Tibial nerve (tissue), 4 donors: ENCODE measurements at regions not wholly inside any gene's neighbourhood (a gene's known extent, or its start where the extent isn't known, plus 50 kb on each side); places are given as distances from the start of the nearest gene placed in this dataset.

ENCODE experiments used
- CTCF ChIP-seq, 5 experiments: fragments of 200-600 bp in 3 of 5; fragments of 450-650 bp in 2 of 5; sonication (generic) in 3 of 5; IDR thresholded peaks; one replicate each; pipeline ENCODE4 v1.5.1; 2016 to 2019; ENCODE audit warnings: antibody characterized with exemption in 5 of 5, mild to moderate bottlenecking in 3 of 5, moderate library complexity in 2 of 5
- EP300 ChIP-seq, 2 donors: sonication (generic); formaldehyde crosslinking; IDR thresholded peaks; one replicate each; pipeline ENCODE4 v1.6.1; 2017; ENCODE audit warnings: antibody characterized with exemption in 2 of 2, mild to moderate bottlenecking in 1 of 2

DNA sequence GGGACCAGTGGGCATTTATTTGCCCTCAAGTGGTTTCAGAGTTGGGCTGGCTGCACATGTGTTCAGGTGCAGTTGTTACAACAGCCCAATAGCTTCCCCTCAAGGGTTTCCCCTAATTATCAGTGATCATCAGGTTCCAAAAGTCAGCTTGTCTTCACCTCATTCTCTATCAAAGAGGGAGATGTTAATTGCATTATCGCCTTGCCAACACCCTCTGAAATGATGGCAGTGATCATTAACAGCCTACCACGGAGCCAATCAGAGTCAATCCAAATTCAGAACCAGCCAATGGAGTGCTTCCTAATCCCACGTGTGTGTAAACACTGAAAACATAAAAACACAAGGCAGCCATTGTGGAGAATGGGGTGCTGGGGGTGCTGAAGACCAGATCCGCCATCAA, 248.4 kb upstream of the ZNF507 start:
- TF ChIP-seq EP300 (IDR thresholded peaks at IDR 0.05), result no peak
- no peak for TF ChIP-seq CTCF (IDR thresholded peaks at IDR 0.05)
